Stimulated activated naive CD8-positive, alpha-beta T cell treated with anti-CD3 and anti-CD28 coated beads, Interleukin-15, Interleukin-2, amounts not matched to agents 100 U/mL and 50 U/mL, for 24 hours (primary cell): ENCODE measurements at regions not wholly inside any gene's neighbourhood (a gene's known extent, or its start where the extent isn't known, plus 50 kb on each side); places are given as distances from the start of the nearest gene placed in this dataset.

Source experiments
- ATAC-seq: fragments of 150-1000 bp; cut with Tn5 transposase; one replicate; pipeline ENCODE4 v1.10.0; 2021
- DNase-seq: peaks from one replicate; pipeline ENCODE4 v3.0.0; 2021

DNA sequence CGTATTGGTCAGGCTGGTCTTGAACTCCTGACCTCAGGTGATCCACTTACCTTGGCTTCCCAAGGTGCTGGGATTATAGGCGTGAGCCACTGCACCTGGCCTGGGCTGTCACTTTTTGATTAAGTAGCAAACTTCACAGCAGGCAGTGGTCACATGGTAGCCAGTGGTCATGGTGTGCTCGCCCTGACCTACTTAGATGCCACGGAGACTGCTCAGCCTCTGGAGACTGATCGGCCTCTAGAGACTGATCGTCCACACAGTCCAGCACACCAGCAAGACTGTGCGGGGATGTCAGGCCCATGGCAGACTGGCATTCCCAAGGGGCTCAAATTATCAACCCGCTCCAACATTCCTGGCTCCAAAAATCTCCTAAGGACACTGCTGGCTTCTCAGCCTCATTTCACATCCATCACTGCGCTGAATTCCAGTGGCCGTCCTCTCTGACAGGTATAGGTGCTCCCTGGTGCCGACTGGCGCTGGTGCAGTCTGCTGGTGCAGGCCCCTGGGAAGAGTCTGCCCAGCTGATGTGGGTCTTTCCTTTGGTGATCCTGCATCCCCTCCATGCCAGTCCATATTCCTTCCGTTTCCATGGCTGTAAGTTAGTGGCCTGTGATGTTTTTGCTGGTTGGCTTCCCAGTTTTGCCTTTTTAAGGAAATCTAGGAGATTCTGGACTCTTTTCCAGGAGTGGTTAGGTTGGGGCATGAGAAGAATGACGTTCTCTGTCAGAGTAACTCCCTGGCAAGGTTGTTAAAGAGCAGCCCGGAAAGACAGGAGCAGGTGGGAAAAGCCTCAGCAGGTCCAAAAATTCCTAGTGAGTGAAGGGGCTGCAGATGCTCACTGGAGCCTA is 374.5 kb upstream of the HS6ST1 start:
- no peak for DNase-seq
- ATAC-seq = no peak

DNA sequence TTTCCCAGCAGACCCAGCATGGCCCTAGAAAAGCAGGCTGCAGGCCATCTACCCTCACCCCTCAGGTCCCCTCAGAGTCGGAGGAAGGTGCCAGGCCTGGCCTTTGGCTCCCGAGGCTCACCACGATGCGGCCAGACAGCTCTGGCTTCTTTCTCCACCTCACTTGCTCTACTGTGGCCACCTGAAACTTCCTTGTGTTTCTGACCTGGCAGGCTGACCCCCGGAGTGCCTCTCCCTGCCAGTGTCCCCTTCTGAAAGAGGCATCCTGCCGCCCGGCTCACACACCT is 375.0 kb upstream of the HS6ST1 start:
- no peak for ATAC-seq
- no peak for DNase-seq

DNA sequence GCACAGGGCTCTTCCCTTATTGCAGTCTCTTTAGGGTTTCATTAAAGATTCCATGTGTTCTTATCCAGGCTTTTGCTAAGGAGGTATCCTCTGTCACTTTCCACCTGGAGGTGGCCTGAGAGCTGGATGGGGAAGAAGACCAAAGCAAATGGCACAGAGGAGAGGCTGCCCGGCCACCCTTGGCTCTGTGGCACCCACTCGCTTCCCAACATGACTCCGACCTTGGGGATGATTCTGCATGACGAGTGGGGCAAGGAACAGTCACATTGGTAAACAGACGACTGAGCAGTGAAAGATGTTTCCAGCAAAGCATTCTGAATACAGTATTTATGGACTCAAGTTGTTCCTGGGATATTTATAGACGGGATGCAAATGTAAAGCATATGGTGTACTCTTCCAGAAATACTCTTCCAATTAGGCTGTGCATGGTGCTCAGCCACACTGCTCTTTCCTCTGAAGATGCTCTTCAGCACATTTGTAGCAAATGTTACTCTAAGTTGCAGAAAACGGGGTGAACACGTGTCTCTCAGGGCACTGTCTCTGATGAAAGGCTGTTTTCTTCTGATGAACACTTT is 377.1 kb upstream of the HS6ST1 start:
- DNase-seq = no peak
- ATAC-seq = no peak

- DNase-seq = no peak
- ATAC-seq = no peak
Observed at GRCh38 chr2:128696421-128696820, 377.8 kb upstream of the HS6ST1 start.

- ATAC-seq (no peak), DNase-seq (no peak)
Observed at GRCh38 chr2:128701418-128701817, 382.8 kb upstream of the HS6ST1 start.

GRCh38 chr2:128702616-128703015 is 383.9 kb upstream of the HS6ST1 start:
- DNase-seq (no peak), ATAC-seq (no peak)

DNA sequence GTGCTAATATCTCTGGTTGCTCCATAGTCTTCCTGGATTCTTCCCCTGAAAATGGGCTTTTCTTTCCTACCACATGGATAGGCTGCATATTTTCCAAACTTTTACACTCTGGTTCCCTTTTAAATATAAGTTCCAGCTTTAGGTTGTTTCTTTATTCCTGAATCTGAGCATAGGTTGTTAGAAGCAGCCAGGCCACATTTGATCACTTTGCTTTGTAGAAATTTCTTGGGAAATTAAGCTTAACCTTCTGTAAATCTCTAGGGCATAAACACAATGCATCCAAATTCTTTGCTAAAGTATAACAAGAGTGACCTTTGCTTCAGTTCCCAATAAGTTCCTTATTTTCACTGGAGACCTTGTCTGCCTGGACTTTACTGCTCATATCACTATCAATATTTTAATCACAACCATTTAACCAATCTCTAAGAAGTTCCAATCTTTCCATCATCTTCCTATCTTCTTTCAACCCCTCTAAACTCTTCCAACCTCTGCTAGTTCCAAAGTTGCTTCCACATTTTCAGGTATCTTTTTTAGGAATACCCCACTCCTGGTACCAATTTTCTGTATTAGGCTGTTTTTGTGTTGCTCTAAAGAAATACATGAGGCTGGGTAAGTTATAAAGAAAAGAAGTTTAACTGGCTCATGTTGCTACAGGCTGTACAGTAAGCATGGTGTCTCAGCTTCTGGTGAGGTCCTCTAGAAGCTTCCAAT is 389.6 kb upstream of the HS6ST1 start:
- DNase-seq (no peak), ATAC-seq (no peak)

DNA sequence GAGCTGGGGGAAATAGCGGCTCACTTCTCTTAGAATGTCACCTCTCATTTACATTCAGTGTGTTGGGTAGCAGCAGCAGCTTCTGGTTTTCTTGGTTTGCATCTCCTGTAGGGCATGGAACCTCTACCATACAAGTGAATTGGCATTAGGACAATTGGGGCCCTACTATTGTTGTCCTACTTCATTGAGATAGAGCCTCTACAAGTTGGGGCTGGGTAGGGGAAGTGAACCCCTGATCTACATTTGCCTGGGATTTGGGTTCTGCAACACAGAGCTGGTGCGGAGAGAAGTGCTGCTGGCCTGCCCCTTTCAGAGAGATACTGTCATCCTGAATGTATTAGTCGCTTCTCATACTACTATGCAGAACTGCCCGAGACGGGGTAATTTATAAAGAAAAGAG is 391.6 kb upstream of the HS6ST1 start:
- ATAC-seq = no peak

GRCh38 chr2:128710729-128711128 is 392.1 kb upstream of the HS6ST1 start:
- DNase-seq (no peak), ATAC-seq (no peak)

More for the DNA sequence above, 391.6 kb upstream of the HS6ST1 start:
- DNase-seq = no peak

- ATAC-seq = no peak
Observed at GRCh38 chr2:128714285-128714684, 395.6 kb upstream of the HS6ST1 start.

GRCh38 chr2:128714851-128715312 is 396.2 kb upstream of the HS6ST1 start:
- DNase-seq = no peak
- ATAC-seq = no peak

More at GRCh38 chr2:128714285-128714684, 395.6 kb upstream of the HS6ST1 start:
- no peak for DNase-seq

DNA sequence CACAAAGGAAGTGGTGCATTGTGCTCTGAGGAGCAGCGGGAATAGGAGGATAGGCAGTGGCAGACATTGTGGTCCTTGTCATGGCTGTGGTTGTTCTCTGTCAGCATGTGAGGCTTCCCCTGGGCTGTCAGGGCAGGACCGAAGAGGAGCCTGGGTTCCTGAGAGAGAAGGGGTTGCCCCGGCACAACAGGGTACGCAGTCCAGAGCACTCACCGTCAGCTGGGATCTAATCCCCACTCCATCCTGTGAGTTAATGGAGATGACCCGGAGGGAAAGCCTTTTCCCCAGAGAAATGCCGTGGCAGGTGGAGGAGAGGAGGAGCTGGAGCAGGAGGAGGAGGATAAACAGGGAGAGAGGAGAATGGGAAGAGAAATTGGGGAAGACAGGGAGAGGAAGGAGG is 396.7 kb upstream of the HS6ST1 start:
- ATAC-seq (no peak), DNase-seq (no peak)

DNA sequence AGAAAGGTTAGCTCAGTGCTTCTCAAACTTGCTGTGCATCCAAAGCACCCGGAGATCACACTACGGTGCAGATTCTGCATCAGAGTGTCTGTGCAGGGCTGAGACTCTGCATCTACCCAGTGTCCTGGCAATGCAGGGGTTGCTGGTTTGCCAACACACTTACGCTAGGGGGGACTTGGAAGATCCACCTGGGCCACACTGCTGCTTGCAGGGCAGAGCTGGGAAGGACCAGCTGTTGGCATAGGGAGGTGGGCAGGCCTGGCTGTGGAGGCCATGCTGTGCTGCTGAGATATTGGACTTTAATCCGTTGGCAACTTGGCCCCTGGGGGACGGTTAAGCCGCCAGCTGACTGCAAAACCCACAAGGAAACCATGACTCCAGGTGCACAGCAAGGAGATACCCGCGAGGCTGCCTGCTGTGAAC is 397.6 kb upstream of the HS6ST1 start:
- DNase-seq (no peak), ATAC-seq (no peak)

DNA sequence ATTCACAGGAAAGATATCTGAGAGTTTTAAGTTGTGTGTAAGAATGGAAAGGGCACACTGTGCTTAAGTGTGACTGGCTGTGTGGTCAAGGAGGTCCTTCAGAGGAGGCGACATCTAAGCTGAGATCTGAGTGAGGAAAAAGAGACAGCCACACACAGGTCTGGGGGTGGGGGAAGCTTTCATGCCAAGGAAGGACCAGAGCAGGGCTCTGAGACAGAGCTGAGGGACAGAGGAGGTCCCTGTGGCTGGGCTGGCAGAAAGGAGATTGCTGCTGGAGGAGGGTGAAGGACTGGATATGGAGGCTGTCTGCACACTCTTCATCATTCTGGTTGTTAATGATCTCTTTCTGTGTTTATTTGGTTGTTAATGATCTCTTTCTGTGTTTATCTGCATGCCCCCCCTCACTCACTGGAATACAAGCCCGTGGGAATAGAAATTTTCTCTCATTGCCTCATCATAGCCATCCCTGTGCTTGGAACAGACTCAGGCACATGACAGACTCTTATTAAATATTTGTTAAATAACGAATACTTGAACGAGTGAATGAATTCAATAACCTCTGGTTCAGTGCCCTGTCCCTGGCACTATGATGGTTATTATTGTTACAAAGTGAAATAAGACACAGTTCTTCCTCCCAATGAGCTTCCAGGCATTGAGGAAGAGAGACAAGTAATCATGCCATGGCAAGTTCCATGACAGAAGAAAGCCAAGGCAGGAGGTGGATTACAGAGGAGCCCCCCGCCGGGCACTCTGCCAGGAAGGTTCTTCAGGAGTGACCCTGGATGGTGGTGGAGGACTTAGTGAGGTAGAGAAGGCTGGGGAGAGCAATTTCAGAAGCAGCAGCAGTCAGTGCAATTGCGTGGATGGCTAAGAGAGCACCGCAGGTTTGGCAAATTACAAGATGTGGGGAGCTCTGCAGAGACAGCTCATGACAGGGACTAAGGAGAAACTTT is 399.4 kb upstream of the HS6ST1 start:
- no peak for DNase-seq
- no peak for ATAC-seq

DNA sequence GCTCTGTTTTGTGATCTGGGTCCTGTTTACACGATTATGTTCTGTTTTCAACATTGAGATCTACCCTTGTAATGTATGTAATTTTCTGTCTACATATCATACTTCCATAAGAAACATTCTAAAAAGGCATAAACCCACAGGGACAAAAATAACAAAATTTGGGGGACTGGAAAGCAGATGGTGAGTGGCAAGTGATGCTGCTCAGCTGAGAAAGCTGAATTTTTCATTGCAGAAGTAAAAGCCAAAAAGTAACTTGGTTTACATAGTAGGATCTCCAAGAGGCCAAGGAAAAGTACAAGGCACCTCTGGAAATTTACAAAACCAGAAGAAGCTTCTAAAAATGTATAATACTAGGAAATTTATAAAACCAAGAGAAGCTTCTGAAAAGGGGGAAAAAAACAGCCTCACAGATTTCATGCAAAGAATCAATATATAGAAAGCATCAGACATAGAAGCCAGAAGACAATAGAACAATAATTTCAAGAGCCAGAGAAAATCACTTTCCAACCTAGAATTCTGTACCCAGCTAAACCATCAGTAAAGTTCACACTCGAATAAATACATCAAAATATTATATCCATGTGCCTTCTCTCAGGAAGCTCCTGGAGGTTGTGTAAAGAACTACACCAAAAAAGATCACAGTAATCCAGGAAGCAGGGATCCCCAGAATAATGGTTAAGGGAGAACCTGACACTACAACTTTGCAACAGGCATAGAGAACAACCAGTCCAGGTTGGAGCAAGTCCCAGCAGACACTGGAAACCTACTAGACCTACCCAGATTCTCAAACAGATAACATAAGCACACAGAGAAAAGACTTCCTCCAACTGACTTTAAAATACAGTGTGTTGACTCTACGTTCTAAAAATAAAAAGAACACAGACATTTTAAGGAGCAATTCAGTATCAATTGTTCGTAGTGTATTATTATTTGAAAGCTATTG is 401.7 kb upstream of the HS6ST1 start:
- DNase-seq = no peak
- no peak for ATAC-seq

DNA sequence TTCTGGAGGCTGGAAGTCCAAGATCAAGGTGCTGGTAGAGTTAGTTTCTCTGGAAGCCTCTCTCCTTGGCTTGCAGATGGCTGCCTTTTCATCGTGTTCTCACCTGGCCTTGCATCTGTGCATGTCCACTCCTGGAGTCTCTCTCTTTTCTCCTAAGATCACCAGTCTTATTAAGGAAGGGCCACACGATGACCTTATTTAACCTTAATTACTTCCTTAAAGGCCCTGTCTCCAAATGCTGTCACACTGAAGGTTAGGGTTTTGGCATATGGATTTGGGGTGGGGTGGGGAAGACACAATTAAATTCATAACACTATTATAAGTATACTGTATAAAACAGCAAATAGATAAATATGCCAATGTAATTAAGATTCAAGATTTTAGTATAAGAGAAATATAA is 402.4 kb upstream of the HS6ST1 start:
- DNase-seq (no peak), ATAC-seq (no peak)

- ATAC-seq (no peak), DNase-seq (no peak)
Observed at GRCh38 chr2:128722489-128722888, 403.8 kb upstream of the HS6ST1 start.

DNA sequence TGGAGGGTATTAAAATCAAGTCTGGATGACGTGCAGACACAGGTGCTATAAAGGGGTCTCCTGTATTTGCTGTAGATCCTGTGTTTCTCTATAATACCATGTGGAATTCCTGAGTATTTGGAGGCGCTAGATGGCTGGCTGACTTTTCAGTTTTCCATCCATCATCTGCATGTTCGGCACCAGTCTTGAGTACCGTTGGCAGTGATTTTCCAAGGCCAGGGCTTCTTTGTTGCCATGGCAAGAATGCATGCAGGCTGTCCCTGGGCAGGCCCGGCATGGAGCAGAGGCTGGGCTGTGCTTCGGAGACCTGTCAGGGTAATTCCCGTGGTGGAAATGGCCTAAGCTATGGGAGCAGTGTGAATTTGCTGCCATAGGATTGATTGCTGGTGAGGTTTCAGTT is 405.9 kb upstream of the HS6ST1 start:
- DNase-seq (no peak), ATAC-seq (no peak)

DNA sequence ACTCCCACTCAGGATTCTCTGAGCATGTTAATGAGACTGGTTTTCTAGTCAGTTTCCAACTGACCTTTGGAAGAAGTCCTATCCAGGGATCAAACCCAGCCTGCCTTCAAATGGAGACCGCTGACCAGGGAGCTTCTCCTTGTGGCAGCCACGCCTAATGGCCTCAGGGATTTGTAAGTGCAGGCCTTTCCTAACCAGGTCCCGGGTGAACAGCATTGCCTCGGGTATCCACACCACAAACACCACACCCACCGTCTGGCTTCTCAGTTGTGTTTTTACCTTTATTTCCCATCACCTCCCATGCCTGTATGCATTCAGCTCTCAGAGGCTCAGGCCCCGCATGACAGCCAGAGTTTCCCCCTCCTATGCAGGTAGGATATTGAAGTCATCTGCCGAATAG is 406.3 kb upstream of the HS6ST1 start:
- no peak for ATAC-seq
- DNase-seq = no peak

DNA sequence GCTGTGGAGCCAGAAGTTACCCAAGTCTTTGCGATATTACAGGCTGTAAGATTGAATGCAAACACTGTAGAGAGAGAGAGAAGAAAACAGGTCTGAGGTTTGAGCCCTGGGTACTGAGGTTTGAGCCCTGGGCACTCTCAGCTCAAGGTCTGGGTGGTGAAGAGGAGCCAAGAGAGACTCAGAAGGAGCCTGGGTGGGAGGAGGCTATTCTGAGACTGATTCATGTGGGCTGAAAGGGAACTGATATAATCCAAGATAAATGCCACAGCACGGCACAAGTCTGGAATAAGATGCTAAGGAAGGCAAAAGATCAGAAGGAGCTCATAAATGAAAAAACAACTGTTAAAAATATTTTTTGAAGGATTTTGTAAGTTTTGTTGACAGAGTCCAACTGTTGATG is 407.6 kb upstream of the HS6ST1 start:
- ATAC-seq (no peak), DNase-seq (no peak)

DNA sequence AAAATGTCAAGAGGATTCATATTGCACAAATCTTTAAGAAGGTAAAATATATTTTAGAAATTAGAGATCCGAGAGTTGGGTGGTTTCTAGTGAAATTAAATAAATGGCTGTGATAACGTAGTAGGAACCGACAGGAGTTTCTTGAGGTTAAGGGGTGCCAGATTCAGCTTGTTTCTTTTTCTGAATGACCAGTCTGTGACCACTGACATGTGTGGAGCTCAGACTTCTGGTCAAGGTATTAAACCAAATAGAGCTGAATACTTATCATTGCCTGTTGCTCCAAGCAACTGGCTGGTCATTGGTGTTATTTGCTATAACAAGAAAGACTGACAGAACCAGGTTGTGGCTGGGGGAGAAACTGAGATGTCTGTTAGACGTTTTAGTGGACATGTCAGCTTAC is 408.2 kb upstream of the HS6ST1 start:
- no peak for DNase-seq
- no peak for ATAC-seq
